PC-9 (cell line): ENCODE measurements at regions not wholly inside any gene's neighbourhood (a gene's known extent, or its start where the extent isn't known, plus 50 kb on each side); places are given as distances from the start of the nearest gene placed in this dataset.

ENCODE experiments used
- EZH2 ChIP-seq: fragments of 200-600 bp; sonication (generic); IDR thresholded peaks from 2 replicates; pipeline ENCODE4 v1.8.0; 2017; ENCODE audit warnings: antibody characterized with exemption, low read depth
- TF ChIP-seq, protein P1 (sequence below): fragments of 200-600 bp; sonication (generic); conservative IDR thresholded peaks from 2 replicates; pipeline ENCODE4 v1.6.1; 2017; ENCODE audit warnings: mixed run types, antibody characterized with exemption, mild to moderate bottlenecking, moderate library complexity

- TF ChIP-seq, protein P1, sequence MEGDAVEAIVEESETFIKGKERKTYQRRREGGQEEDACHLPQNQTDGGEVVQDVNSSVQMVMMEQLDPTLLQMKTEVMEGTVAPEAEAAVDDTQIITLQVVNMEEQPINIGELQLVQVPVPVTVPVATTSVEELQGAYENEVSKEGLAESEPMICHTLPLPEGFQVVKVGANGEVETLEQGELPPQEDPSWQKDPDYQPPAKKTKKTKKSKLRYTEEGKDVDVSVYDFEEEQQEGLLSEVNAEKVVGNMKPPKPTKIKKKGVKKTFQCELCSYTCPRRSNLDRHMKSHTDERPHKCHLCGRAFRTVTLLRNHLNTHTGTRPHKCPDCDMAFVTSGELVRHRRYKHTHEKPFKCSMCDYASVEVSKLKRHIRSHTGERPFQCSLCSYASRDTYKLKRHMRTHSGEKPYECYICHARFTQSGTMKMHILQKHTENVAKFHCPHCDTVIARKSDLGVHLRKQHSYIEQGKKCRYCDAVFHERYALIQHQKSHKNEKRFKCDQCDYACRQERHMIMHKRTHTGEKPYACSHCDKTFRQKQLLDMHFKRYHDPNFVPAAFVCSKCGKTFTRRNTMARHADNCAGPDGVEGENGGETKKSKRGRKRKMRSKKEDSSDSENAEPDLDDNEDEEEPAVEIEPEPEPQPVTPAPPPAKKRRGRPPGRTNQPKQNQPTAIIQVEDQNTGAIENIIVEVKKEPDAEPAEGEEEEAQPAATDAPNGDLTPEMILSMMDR = no peak
- no peak for TF ChIP-seq EZH2
These were observed 110.1 kb upstream of the KIF5B start for GRCh38 chr10:32166365-32166764.
